Esophagus (tissue), 2 donors: ENCODE measurements at regions not wholly inside any gene's neighbourhood (a gene's known extent, or its start where the extent isn't known, plus 50 kb on each side); places are given as distances from the start of the nearest gene placed in this dataset.

Source experiments
- H3K27ac ChIP-seq, 2 donors: one replicate each; pipeline ENCODE4 v1.5.1; 2013; ENCODE audit warnings: low read depth in 2 of 2, mild to moderate bottlenecking in 2 of 2, inconsistent platforms in 1 of 2, low read length in 1 of 2, moderate library complexity in 1 of 2
- H3K27me3 ChIP-seq, 2 donors: one replicate each; pipeline ENCODE4 v1.6.1; 2013; ENCODE audit warnings: low read length in 2 of 2, control low read depth in 1 of 2, mild to moderate bottlenecking in 1 of 2; ENCODE audit not compliant: insufficient read depth in 2 of 2, control insufficient read depth in 1 of 2
- H3K36me3 ChIP-seq, 2 donors: one replicate each; pipeline ENCODE4 v1.6.1; 2013; ENCODE audit warnings: low read length in 1 of 2; ENCODE audit not compliant: control insufficient read depth in 2 of 2, insufficient read depth in 2 of 2
- H3K4me1 ChIP-seq, 2 donors: one replicate each; pipeline ENCODE4 v1.6.1; 2013; ENCODE audit warnings: low read length in 1 of 2; ENCODE audit not compliant: control insufficient read depth in 2 of 2, insufficient read depth in 2 of 2
- H3K4me3 ChIP-seq, 2 donors: one replicate each; pipeline ENCODE4 v1.5.1; 2013; ENCODE audit warnings: low read length in 2 of 2, mild to moderate bottlenecking in 2 of 2, low read depth in 1 of 2, moderate library complexity in 1 of 2
- H3K9me3 ChIP-seq, 2 donors: one replicate each; pipeline ENCODE4 v1.6.1; 2013; ENCODE audit warnings: mild to moderate bottlenecking in 2 of 2, low read depth in 1 of 2, low read length in 1 of 2, moderate library complexity in 1 of 2; ENCODE audit not compliant: control insufficient read depth in 2 of 2, insufficient read depth in 1 of 2
- whole genome bisulfite sequencing, 2 donors: extraction: QIAGEN DNeasy Blood & Tissue Kit; methylation state at CpG; one replicate each; pipeline ENCODE4 v1.1.7; 2013; 5-methylcytosine and 5-hydroxymethylcytosine counted together
- donor health status: healthy with polysubstance abuse.
- donor health status: Bipolar disorder and iron deficiency.

GRCh38 chr17:54785643-54786268 lies 114.9 kb upstream of the TOM1L1 start:
- 83 to 89% methylated on average over 8 of the region's 8 CpGs for WGBS, 2 donors
- Histone ChIP-seq H3K4me1 (no peaks in the 10 kb centered on the region), H3K36me3 (no peaks in the 10 kb centered on the region), H3K27me3 (peaks cover 0 to 3% of the 10 kb centered on the region in 2 donors), H3K9me3 (no peaks in the 10 kb centered on the region), H3K4me3 (no peak overlapping the region), H3K27ac (no peak overlapping the region)

GRCh38 chr17:54789101-54789880 lies 111.4 kb upstream of the TOM1L1 start:
- Histone ChIP-seq H3K9me3 (no peaks in the 10 kb centered on the region), H3K4me3 (no peak overlapping the region), H3K27me3 (peaks cover 0 to 2% of the 10 kb centered on the region in 2 donors), H3K4me1 (no peaks in the 10 kb centered on the region), H3K27ac (no peak overlapping the region), H3K36me3 (no peaks in the 10 kb centered on the region)
- 56 to 57% methylated on average over 10 of the region's 10 CpGs for WGBS, 2 donors

GRCh38 chr17:54793271-54793670 lies 107.4 kb upstream of the TOM1L1 start:
- H3K27ac ChIP-seq: no peak overlapping the region
- no peak overlapping the region for H3K4me3 ChIP-seq
- H3K4me1 ChIP-seq: no peaks in the 10 kb centered on the region
- H3K36me3 ChIP-seq: no peaks in the 10 kb centered on the region
- no peaks in the 10 kb centered on the region for H3K9me3 ChIP-seq
- 71 to 76% methylated on average over 3 of the region's 3 CpGs for whole genome bisulfite sequencing, 2 donors
- no peaks in the 10 kb centered on the region for H3K27me3 ChIP-seq

- no peaks in the 10 kb centered on the region for H3K4me1 ChIP-seq
- H3K4me3 ChIP-seq: no peak overlapping the region
These were observed 105.6 kb upstream of the TOM1L1 start for GRCh38 chr17:54795046-54795445.

GRCh38 chr17:54807331-54807730 lies 93.3 kb upstream of the TOM1L1 start:
- H3K4me3 ChIP-seq: no peak overlapping the region
- 84 to 87% methylated on average over 2 of the region's 2 CpGs for WGBS, 2 donors
- H3K36me3 ChIP-seq: no peaks in the 10 kb centered on the region
- H3K27me3 ChIP-seq: no peaks in the 10 kb centered on the region
- no peaks in the 10 kb centered on the region for H3K9me3 ChIP-seq
- no peaks in the 10 kb centered on the region for H3K4me1 ChIP-seq
- H3K27ac ChIP-seq: no peak overlapping the region

More at GRCh38 chr17:54795046-54795445, 105.6 kb upstream of the TOM1L1 start:
- no peaks in the 10 kb centered on the region for H3K36me3 ChIP-seq
- H3K9me3 ChIP-seq: no peaks in the 10 kb centered on the region
- no peak overlapping the region for H3K27ac ChIP-seq
- H3K27me3 ChIP-seq: no peaks in the 10 kb centered on the region

- WGBS, 2 donors: 81 to 82% methylated on average over 1 of the region's 1 CpG
- Histone ChIP-seq H3K36me3 (no peaks in the 10 kb centered on the region), H3K4me1 (no peaks in the 10 kb centered on the region)
These were observed 86.8 kb upstream of the TOM1L1 start for GRCh38 chr17:54813896-54814295.

GRCh38 chr17:54814371-54814770 lies 86.3 kb upstream of the TOM1L1 start:
- no peak overlapping the region for H3K4me3 ChIP-seq
- no peaks in the 10 kb centered on the region for H3K9me3 ChIP-seq
- no peaks in the 10 kb centered on the region for H3K36me3 ChIP-seq
- H3K27ac ChIP-seq: no peak overlapping the region
- H3K27me3 ChIP-seq: no peaks in the 10 kb centered on the region
- no peaks in the 10 kb centered on the region for H3K4me1 ChIP-seq
- 63 to 70% methylated on average over 3 of the region's 3 CpGs for WGBS, 2 donors

More at GRCh38 chr17:54813896-54814295, 86.8 kb upstream of the TOM1L1 start:
- no peak overlapping the region for H3K27ac ChIP-seq
- no peaks in the 10 kb centered on the region for H3K27me3 ChIP-seq
- H3K4me3 ChIP-seq: no peak overlapping the region
- no peaks in the 10 kb centered on the region for H3K9me3 ChIP-seq

- Histone ChIP-seq H3K27ac (no peak overlapping the region), H3K9me3 (peaks cover 0 to 7% of the 10 kb centered on the region in 2 donors), H3K27me3 (no peaks in the 10 kb centered on the region), H3K4me3 (no peak overlapping the region), H3K4me1 (no peaks in the 10 kb centered on the region), H3K36me3 (no peaks in the 10 kb centered on the region)
- 52 to 63% methylated on average over 3 of the region's 3 CpGs for WGBS, 2 donors
These were observed 66.6 kb upstream of the TOM1L1 start for GRCh38 chr17:54834086-54834485.

GRCh38 chr17:54835015-54835414 lies 65.6 kb upstream of the TOM1L1 start:
- 61 to 66% methylated on average over 2 of the region's 2 CpGs for WGBS, 2 donors
- no peaks in the 10 kb centered on the region for H3K27me3 ChIP-seq
- peaks cover 0 to 7% of the 10 kb centered on the region in 2 donors for H3K9me3 ChIP-seq
- H3K4me3 ChIP-seq: no peak overlapping the region
- no peaks in the 10 kb centered on the region for H3K36me3 ChIP-seq
- no peaks in the 10 kb centered on the region for H3K4me1 ChIP-seq
- H3K27ac ChIP-seq: no peak overlapping the region
